HCT116 (cell line): ENCODE measurements at regions not wholly inside any gene's neighbourhood (a gene's known extent, or its start where the extent isn't known, plus 50 kb on each side); places are given as distances from the start of the nearest gene placed in this dataset.

Source experiments
- ATAC-seq: fragments of 200-7000 bp; cut with Tn5 transposase; 2 replicates; pipeline ENCODE4 v1.9.1; 2020; ENCODE audit warnings: mild to moderate bottlenecking, moderate library complexity
- BruUV-seq: library from RNA; stranded (reverse); fragments of 400-500 nt; replicated peaks from 2 replicates; lab custom pipeline; 2021; lab: Mats Ljungman, UMichigan
- CTCF ChIA-PET: fragments of 300-600 bp; sonication (Branson Sonifier 250); formaldehyde crosslinking; loops from one replicate; lab custom pipeline; 2021; ENCODE audit warnings: antibody characterized with exemption; lab: Charles Lee
- POLR2A ChIA-PET: fragments of 300-600, 350-600 bp; sonication (Branson Sonifier 250); formaldehyde crosslinking; loops from one replicate; lab custom pipeline; 2021; ENCODE audit warnings: antibody characterized with exemption; lab: Charles Lee
- RAD21 ChIA-PET, 2 experiments: fragments of 300-600 bp; sonication (Branson Sonifier 250); formaldehyde crosslinking; loops; one replicate each; lab custom pipeline; 2023; ENCODE audit warnings: low total read pairs in 2 of 2; ENCODE audit not compliant: uncharacterized antibody in 2 of 2, unreplicated experiment in 2 of 2, low non-redundant PET in 1 of 2; lab: Charles Lee
- DNase-seq: peaks from one replicate; pipeline ENCODE4 v3.0.0-alpha.2; 2010; ENCODE audit warnings: low read depth, low spot score
- H2AFZ ChIP-seq: fragments of 200-600 bp; shearing (Covaris generic), sonication (generic); 2 replicates; pipeline ENCODE4 v1.6.1; 2017; ENCODE audit warnings: low read depth, mixed run types, mixed read lengths, antibody characterized with exemption, low read length; ENCODE audit not compliant: poor library complexity, severe bottlenecking
- H3K27ac ChIP-seq: 2 replicates; pipeline ENCODE4 v1.5.1; 2012; ENCODE audit warnings: low read depth, low read length
- H3K27me3 ChIP-seq: fragments of 200-600 bp; sonication (generic); 2 replicates; pipeline ENCODE4 v1.6.1; 2016; ENCODE audit warnings: mixed run types, low read length, mixed read lengths; ENCODE audit not compliant: insufficient read depth
- H3K36me3 ChIP-seq, 2 experiments: fragments of 200-500 bp in 1 of 2; fragments of 200-600 bp in 1 of 2; sonication (Bioruptor generic) in 1 of 2; sonication (generic) in 1 of 2; 2 replicates each; pipeline versions ENCODE4 v1.5.1 to v1.6.1; 2014 to 2016; ENCODE audit warnings: low read length in 2 of 2, inconsistent platforms in 1 of 2, mixed read lengths in 1 of 2, mixed run types in 1 of 2; ENCODE audit not compliant: insufficient read depth in 2 of 2, control insufficient read depth in 1 of 2
- H3K4me1 ChIP-seq, 2 experiments: fragments of 200-600 bp in 1 of 2; sonication (generic) in 1 of 2; 2 replicates each; pipeline versions ENCODE4 v1.5.1 to v1.6.1; 2012 to 2017; ENCODE audit warnings: low read length in 2 of 2, inconsistent platforms in 1 of 2, mild to moderate bottlenecking in 1 of 2, mixed read lengths in 1 of 2, mixed run types in 1 of 2, moderate library complexity in 1 of 2; ENCODE audit not compliant: insufficient read depth in 2 of 2, control insufficient read depth in 1 of 2
- H3K4me2 ChIP-seq: fragments of 200-600 bp; sonication (generic); 2 replicates; pipeline ENCODE4 v1.6.1; 2017; ENCODE audit warnings: mixed run types, low read length, mixed read lengths
- H3K4me3 ChIP-seq, 2 experiments: fragments of 200-600 bp in 1 of 2; sonication (generic) in 1 of 2; replicated peaks in 1 of 2; 2 replicates each; pipeline ENCODE4 v1.5.1; 2011 to 2016; ENCODE audit warnings: low read length in 2 of 2, control low read depth in 1 of 2, low read depth in 1 of 2, mild to moderate bottlenecking in 1 of 2, mixed read lengths in 1 of 2, mixed run types in 1 of 2
- H3K79me2 ChIP-seq: fragments of 200-600 bp; sonication (generic); 2 replicates; pipeline ENCODE4 v1.6.1; 2017; ENCODE audit warnings: mild to moderate bottlenecking, mixed run types, low read length, moderate library complexity, mixed read lengths; ENCODE audit not compliant: insufficient read depth
- H3K9ac ChIP-seq: fragments of 200-600 bp; sonication (generic); 2 replicates; pipeline ENCODE4 v1.6.1; 2016; ENCODE audit warnings: low read length, mixed read lengths
- H3K9me2 ChIP-seq: fragments of 200-600 bp; sonication (generic), shearing (Covaris generic); 2 replicates; pipeline ENCODE4 v1.6.1; 2017; ENCODE audit warnings: mixed run types, mild to moderate bottlenecking, moderate library complexity; ENCODE audit not compliant: insufficient read depth
- H3K9me3 ChIP-seq, 2 experiments: fragments of 200-500 bp in 1 of 2; fragments of 200-600 bp in 1 of 2; sonication (Bioruptor generic) in 1 of 2; sonication (generic) in 1 of 2; 2 replicates each; pipeline ENCODE4 v1.6.1; 2014 to 2017; ENCODE audit warnings: low read length in 2 of 2, mixed read lengths in 2 of 2, inconsistent platforms in 1 of 2, low read depth in 1 of 2, mild to moderate bottlenecking in 1 of 2, mixed run types in 1 of 2, moderate library complexity in 1 of 2; ENCODE audit not compliant: control insufficient read depth in 1 of 2, insufficient read depth in 1 of 2
- H4K20me1 ChIP-seq: fragments of 200-600 bp; sonication (generic), shearing (Covaris generic); 2 replicates; pipeline ENCODE4 v1.6.1; 2017; ENCODE audit warnings: mixed run types, mild to moderate bottlenecking, moderate library complexity; ENCODE audit not compliant: insufficient read depth
- CBX3 ChIP-seq: IDR thresholded peaks from 2 replicates; pipeline ENCODE4 v1.6.1; 2012; ENCODE audit warnings: low read depth
- CEBPB ChIP-seq: IDR thresholded peaks from 2 replicates; pipeline ENCODE4 v1.6.1; 2012; ENCODE audit warnings: low read depth
- CTCF ChIP-seq, 3 experiments: fragments of 200-600 bp in 1 of 3; sonication (generic) in 1 of 3; IDR thresholded peaks in 2 of 3; conservative IDR thresholded peaks in 1 of 3; 2 replicates each; pipeline ENCODE4 v1.5.1; 2012 to 2017; ENCODE audit warnings: low read depth in 2 of 3, low read length in 2 of 3, antibody characterized with exemption in 1 of 3, borderline replicate concordance in 1 of 3, control low read depth in 1 of 3, mild to moderate bottlenecking in 1 of 3, mixed read lengths in 1 of 3, mixed run types in 1 of 3, moderate library complexity in 1 of 3; ENCODE audit not compliant: insufficient read depth in 1 of 3
- EZH2 ChIP-seq: fragments of 200-600 bp; sonication (generic); IDR thresholded peaks from 2 replicates; pipeline ENCODE4 v1.6.1; 2017; ENCODE audit warnings: antibody characterized with exemption, mixed run types
- EZH2phosphoT487 ChIP-seq: fragments of 200-600 bp; IDR thresholded peaks from 2 replicates; pipeline ENCODE4 v1.6.1; 2018; ENCODE audit warnings: antibody characterized with exemption, borderline replicate concordance
- FOSL1 ChIP-seq: IDR thresholded peaks from 2 replicates; pipeline ENCODE4 v1.6.1; 2012; ENCODE audit warnings: low read depth
- MAX ChIP-seq: IDR thresholded peaks from 2 replicates; pipeline ENCODE4 v1.6.1; 2012
- RAD21 ChIP-seq: IDR thresholded peaks from 2 replicates; pipeline ENCODE4 v1.6.1; 2012; ENCODE audit warnings: low read depth, mild to moderate bottlenecking
- REST ChIP-seq: IDR thresholded peaks from 2 replicates; pipeline ENCODE4 v1.6.1; 2012; ENCODE audit warnings: low read depth
- SIN3A ChIP-seq: IDR thresholded peaks from 2 replicates; pipeline ENCODE4 v1.6.1; 2012; ENCODE audit warnings: low read depth
- SP1 ChIP-seq: IDR thresholded peaks from 2 replicates; pipeline ENCODE4 v1.6.1; 2012; ENCODE audit warnings: low read depth
- TCF7L2 ChIP-seq: IDR thresholded peaks from 2 replicates; pipeline ENCODE4 v1.7.0; 2011; ENCODE audit warnings: borderline replicate concordance, inconsistent platforms; ENCODE audit not compliant: insufficient read depth, insufficient read length; ENCODE audit errors: extremely low read depth
- ZBTB33 ChIP-seq: IDR thresholded peaks from 2 replicates; pipeline ENCODE4 v1.6.1; 2011; ENCODE audit warnings: mild to moderate bottlenecking, low read length, moderate library complexity; ENCODE audit not compliant: insufficient replicate concordance; ENCODE audit errors: extremely low read depth
- intact Hi-C: fragments of 100-400 bp; cut with micrococcal nuclease; formaldehyde crosslinking; loops from 2 replicates; pipeline ENCODE4 v1.10.0; 2022

GRCh38 chr5:116632890-116633289, 58.3 kb upstream of the SEMA6A start (continued):
- no peak for TF ChIP-seq TCF7L2
- TF ChIP-seq EZH2, result no peak

- no peaks in the 10 kb centered on the region for H3K9me2 ChIP-seq
- H3K9me3 ChIP-seq, result no peaks in the 10 kb centered on the region
- no TSS peak for BruUV-seq
- H3K4me2 ChIP-seq, result no peak overlapping the region
- RAD21 ChIA-PET, result no interaction called here
- no peak overlapping the region for H2AFZ ChIP-seq
- H3K4me3 ChIP-seq, result no peak overlapping the region
- no peaks in the 10 kb centered on the region for H3K79me2 ChIP-seq
- no peaks in the 10 kb centered on the region for H3K36me3 ChIP-seq
- CTCF ChIA-PET, result no interaction called here
- no peaks in the 10 kb centered on the region for H3K4me1 ChIP-seq
- no peak overlapping the region for H3K9ac ChIP-seq
- H4K20me1 ChIP-seq, result no peaks in the 10 kb centered on the region
- intact Hi-C loops, result no loop called here
- no peaks in the 10 kb centered on the region for H3K27me3 ChIP-seq
- ATAC-seq, result no peak
- no peak for TF ChIP-seq SIN3A
- TF ChIP-seq CTCF (IDR thresholded peaks at IDR 0.05 in 2 of 3, conservative IDR thresholded peaks at IDR 0.05 in 1 of 3; ENCODE audit: borderline replicate concordance in 1 of 3, insufficient read depth in 1 of 3, low read depth in 2 of 3, low read length in 2 of 3), result no peak
- no peak for TF ChIP-seq REST
- TF ChIP-seq ZBTB33, result no peak
- no peak for TF ChIP-seq FOSL1
- TF ChIP-seq SP1, result no peak
- no peak for TF ChIP-seq CBX3
- TF ChIP-seq EZH2phosphoT487, result no peak
- no peak for TF ChIP-seq MAX
- TF ChIP-seq CEBPB, result no peak
- TF ChIP-seq RAD21, result no peak
- H3K27ac ChIP-seq, result no peak overlapping the region
- DNase-seq, result no peak
- POLR2A ChIA-PET, result no interaction called here
Measured at GRCh38 chr5:116631147-116631546, 56.5 kb upstream of the SEMA6A start.
